GM18511 (cell line): ENCODE measurements at regions not wholly inside any gene's neighbourhood (a gene's known extent, or its start where the extent isn't known, plus 50 kb on each side); places are given as distances from the start of the nearest gene placed in this dataset.
"Not testable (repeated sequence)": the region's sequence is repeated elsewhere in the genome, so short reads cannot be mapped to it uniquely, and the experiment has no call there.

Source experiments
- ATAC-seq: cut with Tn5 transposase; IDR thresholded peaks from one replicate; pipeline ENCODE4 v1.9.1; 2021; ENCODE audit warnings: mild to moderate bottlenecking, moderate library complexity; ENCODE audit not compliant: unreplicated experiment

DNA sequence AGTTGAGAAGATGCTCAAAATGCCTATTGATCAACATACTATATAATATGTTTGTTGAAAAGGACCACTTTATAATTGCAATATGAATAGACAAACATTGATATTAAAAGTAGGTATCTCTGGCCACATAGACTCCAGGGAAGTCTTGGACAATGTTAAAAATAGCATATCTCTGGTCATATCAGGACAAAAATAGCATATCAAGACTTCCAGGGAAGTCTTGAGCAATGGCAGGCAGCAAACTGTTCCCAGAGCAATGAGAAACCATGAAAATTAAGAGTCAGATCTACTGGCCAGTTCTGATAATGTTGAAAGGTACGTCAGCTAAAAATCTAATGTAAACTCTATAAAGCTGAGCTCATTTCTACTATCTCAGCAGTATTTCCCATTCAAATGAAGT lies 1130.3 kb upstream of the CITED2 start:
- no peak for ATAC-seq

DNA sequence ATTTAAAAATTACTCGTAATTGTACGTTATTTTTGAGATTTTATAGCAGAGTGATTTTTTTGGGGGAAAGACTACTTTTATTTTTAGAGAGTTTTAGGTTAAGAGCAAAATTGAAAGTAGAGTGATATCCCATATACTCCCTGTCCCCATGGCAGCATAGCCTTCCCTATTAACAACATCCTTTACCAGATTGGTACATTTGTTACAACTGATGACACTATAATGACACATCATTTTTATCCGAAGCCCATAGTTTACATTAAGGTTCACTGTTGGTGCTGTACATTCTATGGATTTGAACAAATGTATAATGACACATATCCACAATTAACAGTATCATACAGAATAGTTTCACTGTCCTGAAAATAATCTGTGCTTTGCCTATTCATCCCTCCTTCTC lies 1126.4 kb upstream of the CITED2 start:
- ATAC-seq, result no peak

- ATAC-seq, result no peak
Observed at GRCh38 chr6:140499607-140500006, 1125.2 kb upstream of the CITED2 start.

GRCh38 chr6:140494321-140495108 lies 1120.1 kb upstream of the CITED2 start:
- no peak for ATAC-seq

DNA sequence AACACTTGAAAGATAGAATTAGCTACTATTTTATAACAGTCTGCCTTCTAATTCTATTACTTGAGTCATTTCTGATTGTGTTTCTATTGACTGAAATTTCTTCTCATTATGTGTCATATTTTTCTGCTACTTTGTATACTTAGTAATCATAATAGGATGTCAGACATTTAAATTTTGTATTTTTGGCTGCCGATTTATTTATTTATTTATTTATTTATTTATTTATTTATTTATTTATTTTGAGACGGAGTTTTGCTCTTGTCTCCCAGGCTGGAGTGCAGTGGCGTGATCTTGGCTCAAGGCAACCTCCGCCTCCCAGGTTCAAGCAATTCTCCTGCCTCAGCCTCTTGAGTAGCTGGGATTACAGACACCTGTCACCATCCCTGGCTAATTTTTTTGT lies 1119.0 kb upstream of the CITED2 start:
- ATAC-seq, result not testable (repeated sequence)

- ATAC-seq, result no peak
Observed at GRCh38 chr6:140490081-140490480, 1115.6 kb upstream of the CITED2 start.

- no peak for ATAC-seq
Observed at GRCh38 chr6:140487586-140487985, 1113.1 kb upstream of the CITED2 start.

GRCh38 chr6:140486450-140487361 lies 1112.3 kb upstream of the CITED2 start:
- ATAC-seq, result peak; percentile 32

DNA sequence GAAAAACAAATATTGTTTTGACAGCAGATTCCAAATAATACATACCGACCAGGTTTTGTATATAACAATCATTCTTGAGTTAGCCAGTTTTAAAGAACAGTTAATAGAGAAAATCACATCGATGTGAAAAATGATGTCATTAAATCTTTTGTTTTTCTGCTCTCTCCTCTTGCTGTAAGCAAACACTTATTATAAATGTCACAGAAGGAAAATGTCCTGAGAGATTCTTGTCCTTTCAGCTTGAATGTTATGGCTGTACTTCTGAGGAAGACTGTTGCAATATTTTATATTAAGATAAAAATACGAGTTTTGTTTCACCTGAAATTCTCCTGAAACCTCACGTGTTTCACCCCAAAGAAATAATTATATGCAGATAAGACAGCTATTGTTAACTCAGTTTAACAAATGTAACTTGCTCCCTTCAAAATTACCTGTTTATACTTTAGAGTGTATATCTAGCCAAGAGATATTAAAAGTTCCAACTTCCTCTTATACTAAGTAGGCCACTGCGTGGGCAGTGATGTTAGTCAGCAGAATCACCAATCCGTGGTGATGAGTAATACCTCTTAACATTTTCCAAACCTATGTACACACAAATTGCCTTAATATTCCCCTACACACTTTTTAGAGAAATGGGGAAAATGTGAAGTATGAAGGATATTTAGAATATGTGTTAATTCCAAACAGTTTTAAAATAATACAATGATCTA lies 1111.4 kb upstream of the CITED2 start:
- ATAC-seq, result peak; percentile 76

GRCh38 chr6:140480852-140481251 lies 1106.4 kb upstream of the CITED2 start:
- no peak for ATAC-seq

- no peak for ATAC-seq
Observed at GRCh38 chr6:140478631-140479030, 1104.2 kb upstream of the CITED2 start.

GRCh38 chr6:140475086-140475485 lies 1100.6 kb upstream of the CITED2 start:
- no peak for ATAC-seq

- ATAC-seq, result no peak
Observed at GRCh38 chr6:140464720-140465119, 1090.3 kb upstream of the CITED2 start.

DNA sequence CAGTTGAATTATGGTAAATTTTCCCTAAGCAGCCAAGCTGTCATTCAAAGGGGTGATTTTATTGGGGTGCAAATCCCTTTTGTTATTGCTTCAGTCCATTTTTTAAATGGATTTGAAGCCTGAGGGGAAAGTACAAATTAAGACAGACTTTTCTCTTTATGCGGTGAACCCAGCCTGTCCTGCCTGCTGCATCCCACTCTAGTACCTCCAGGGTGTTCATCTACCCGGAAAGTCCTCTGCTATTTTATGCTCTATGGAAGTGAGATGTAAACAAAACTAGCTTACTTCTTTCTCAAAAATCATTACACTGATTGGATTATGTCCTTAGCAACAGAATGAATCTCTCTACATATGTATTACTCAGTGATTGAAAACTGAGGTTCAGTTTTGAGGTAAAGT lies 1088.9 kb upstream of the CITED2 start:
- ATAC-seq, result no peak

DNA sequence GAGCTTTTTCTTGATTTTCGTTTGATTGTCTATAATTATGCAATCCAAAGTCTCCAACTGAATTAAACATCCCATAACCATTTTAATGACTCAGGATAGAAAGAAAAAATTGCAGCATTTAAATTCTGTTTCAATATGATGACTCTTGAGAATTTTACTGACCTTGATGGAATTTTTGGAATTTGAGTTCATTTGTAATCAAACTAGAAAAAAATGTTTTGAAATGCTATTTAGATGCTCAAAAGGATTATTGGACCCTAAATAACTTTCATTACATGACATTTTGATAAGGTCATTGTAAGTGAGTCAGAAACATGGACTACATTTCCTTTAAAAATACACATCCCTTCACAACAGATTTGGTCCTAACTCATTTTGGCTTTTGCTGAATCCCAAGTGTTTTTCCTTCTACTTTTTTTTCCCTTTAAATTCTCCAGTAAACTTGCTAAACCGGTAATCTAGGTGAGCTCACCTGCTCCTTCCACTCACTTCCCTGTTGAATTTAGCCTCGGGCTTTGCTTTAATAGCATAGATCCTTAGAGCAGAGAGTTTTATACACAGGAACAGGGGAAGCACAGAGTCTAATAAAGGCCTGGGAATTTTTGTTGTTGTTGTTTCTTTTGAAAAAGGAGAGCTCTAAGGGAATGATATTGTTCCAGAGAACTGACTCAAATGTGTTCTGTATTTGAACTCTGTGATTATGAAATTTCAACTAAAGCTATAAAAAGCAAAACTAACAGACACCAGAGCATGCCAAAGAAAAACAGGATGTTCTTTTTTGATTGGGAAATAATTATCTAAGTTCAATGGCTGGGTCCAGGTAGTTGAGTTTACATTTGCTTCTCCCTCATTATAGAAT lies 1088.2 kb upstream of the CITED2 start:
- no peak for ATAC-seq

DNA sequence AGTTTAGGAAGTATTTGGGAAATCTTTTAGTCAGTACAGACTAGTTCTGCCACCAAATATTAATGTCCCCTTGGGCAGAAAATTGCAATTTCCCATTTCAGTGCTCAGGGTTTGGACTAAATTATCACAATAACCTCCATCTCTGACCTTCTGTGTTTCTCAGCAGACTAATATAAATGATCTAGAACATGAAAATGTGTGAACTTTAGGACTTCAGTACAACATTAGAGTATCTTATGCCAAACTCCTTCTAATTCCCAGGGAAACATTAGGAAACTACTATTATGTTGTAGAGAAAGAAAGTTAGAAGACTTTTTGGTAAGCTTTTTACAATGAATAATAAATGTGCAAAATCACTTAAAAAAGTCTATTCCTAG lies 1087.6 kb upstream of the CITED2 start:
- no peak for ATAC-seq

GRCh38 chr6:140460267-140460666 lies 1085.8 kb upstream of the CITED2 start:
- no peak for ATAC-seq

GRCh38 chr6:140459209-140459608 lies 1084.8 kb upstream of the CITED2 start:
- ATAC-seq, result no peak

- no peak for ATAC-seq
Observed at GRCh38 chr6:140446241-140446640, 1071.8 kb upstream of the CITED2 start.

DNA sequence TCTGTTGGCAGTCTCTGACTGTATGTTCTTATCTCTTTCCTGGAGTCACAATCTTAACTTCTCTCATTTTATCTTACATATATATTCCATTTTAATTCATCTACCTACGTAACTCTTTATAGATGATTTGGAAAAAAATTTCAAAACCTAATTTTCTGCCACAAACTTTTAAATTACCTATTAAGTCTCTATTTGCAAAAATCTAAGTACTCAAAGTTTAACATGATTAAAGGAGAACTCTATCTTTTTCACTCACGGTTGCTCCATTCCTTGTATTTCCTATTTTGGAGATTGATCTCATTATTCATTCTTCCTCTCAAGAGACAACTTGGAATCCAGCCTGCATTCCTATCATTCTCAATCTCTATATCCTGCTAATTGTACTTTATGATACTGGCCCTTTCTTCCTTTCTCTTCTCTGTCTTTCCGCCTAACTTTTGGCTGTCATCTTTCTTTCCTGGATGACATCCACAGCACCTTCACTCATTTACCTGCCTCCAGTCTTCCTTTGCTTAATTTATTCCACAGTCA lies 1071.1 kb upstream of the CITED2 start:
- no peak for ATAC-seq
